Endothelial cell of umbilical vein (primary cell): ENCODE measurements at regions not wholly inside any gene's neighbourhood (a gene's known extent, or its start where the extent isn't known, plus 50 kb on each side); places are given as distances from the start of the nearest gene placed in this dataset.
"Not testable (repeated sequence)": the region's sequence is repeated elsewhere in the genome, so short reads cannot be mapped to it uniquely, and the experiment has no call there.

ENCODE experiments used
- BruUV-seq: library from RNA; stranded (reverse); fragments of 400-500 nt; replicated peaks from 2 replicates; lab custom pipeline; 2021; lab: Mats Ljungman, UMichigan
- CTCF ChIA-PET: fragments of 300-600, 350-600 bp; sonication (Branson Sonifier 250); formaldehyde crosslinking; loops from one replicate; lab custom pipeline; 2021; ENCODE audit warnings: antibody characterized with exemption, inconsistent platforms; lab: Charles Lee
- POLR2A ChIA-PET: fragments of 300-600, 350-600 bp; sonication (Branson Sonifier 250); formaldehyde crosslinking; loops from one replicate; lab custom pipeline; 2021; ENCODE audit warnings: antibody characterized with exemption, inconsistent platforms; lab: Charles Lee
- DNase-seq: peaks from one replicate; pipeline ENCODE4 v3.0.0-alpha.2; 2011; ENCODE audit warnings: low read depth, low spot score
- FAIRE-seq: peaks from 2 replicates; lab custom pipeline; 2011; peaks lifted over from hg19 to GRCh38; lab: Jason Lieb, UNC
- H2AFZ ChIP-seq: 2 replicates; pipeline ENCODE4 v1.6.0; 2012; ENCODE audit warnings: low read depth, low read length, control low read depth, inconsistent platforms
- H3K27ac ChIP-seq: 2 replicates; pipeline ENCODE4 v1.5.1; 2011; ENCODE audit warnings: low read depth, mild to moderate bottlenecking, control low read depth, low read length, moderate library complexity; ENCODE audit not compliant: insufficient read depth
- H3K27me3 ChIP-seq, 2 experiments: 2 replicates each; pipeline versions ENCODE4 v1.6.0 to v1.6.1; 2011; ENCODE audit warnings: low read length in 2 of 2, mixed read lengths in 1 of 2; ENCODE audit not compliant: control insufficient read depth in 2 of 2, insufficient read depth in 2 of 2
- H3K36me3 ChIP-seq, 2 experiments: 2 replicates in 1 of 2; 3 replicates in 1 of 2; pipeline ENCODE4 v1.5.1; 2011; ENCODE audit warnings: low read length in 2 of 2, mild to moderate bottlenecking in 1 of 2, moderate library complexity in 1 of 2; ENCODE audit not compliant: control insufficient read depth in 2 of 2, insufficient read depth in 2 of 2; ENCODE audit errors: extremely low read depth in 1 of 2
- H3K4me1 ChIP-seq: 3 replicates; pipeline ENCODE4 v1.5.1; 2011; ENCODE audit warnings: mild to moderate bottlenecking, low read length; ENCODE audit not compliant: control insufficient read depth, insufficient read depth; ENCODE audit errors: extremely low read depth
- H3K4me2 ChIP-seq: 2 replicates; pipeline ENCODE4 v1.6.1; 2011; ENCODE audit warnings: low read length, control low read depth, mixed read lengths; ENCODE audit not compliant: insufficient read depth
- H3K4me3 ChIP-seq, 3 experiments: fragments of 200-600 bp in 1 of 3; sonication (generic), shearing (Covaris generic) in 1 of 3; replicated peaks in 1 of 3; 2 replicates each; pipeline ENCODE4 v1.5.1; 2011 to 2016; ENCODE audit warnings: control low read depth in 3 of 3, low read length in 3 of 3, mild to moderate bottlenecking in 2 of 3, inconsistent platforms in 1 of 3, low read depth in 1 of 3, moderate library complexity in 1 of 3; ENCODE audit not compliant: insufficient read depth in 1 of 3
- H3K79me2 ChIP-seq: 2 replicates; pipeline ENCODE4 v1.6.0; 2012; ENCODE audit warnings: low read length, inconsistent platforms; ENCODE audit not compliant: control insufficient read depth, insufficient read depth
- H3K9ac ChIP-seq: replicated peaks from 2 replicates; pipeline ENCODE3; 2011; ENCODE audit warnings: low read length, control low read depth; ENCODE audit not compliant: insufficient read depth; ENCODE audit errors: extremely low read depth
- H3K9me1 ChIP-seq: replicated peaks from 3 replicates; pipeline ENCODE4 v1.6.0; 2011; ENCODE audit warnings: mild to moderate bottlenecking, low read length; ENCODE audit not compliant: control insufficient read depth, insufficient read depth; ENCODE audit errors: extremely low read depth
- H3K9me3 ChIP-seq: replicated peaks from 2 replicates; pipeline ENCODE4 v1.5.1; 2012; ENCODE audit warnings: low read length, inconsistent platforms; ENCODE audit not compliant: control insufficient read depth, insufficient read depth
- H4K20me1 ChIP-seq: replicated peaks from 2 replicates; pipeline ENCODE3; 2011; ENCODE audit warnings: mild to moderate bottlenecking, low read length; ENCODE audit not compliant: control insufficient read depth, insufficient read depth; ENCODE audit errors: extremely low read depth
- EZH2 ChIP-seq: IDR thresholded peaks from 2 replicates; pipeline ENCODE4 v1.6.1; 2012; ENCODE audit warnings: borderline replicate concordance, low read depth, mild to moderate bottlenecking, moderate library complexity, low read length, inconsistent platforms; ENCODE audit not compliant: severe bottlenecking
- FOS ChIP-seq: IDR thresholded peaks from 2 replicates; pipeline ENCODE4 v1.6.1; 2011; ENCODE audit warnings: mild to moderate bottlenecking, low read length, moderate library complexity, borderline replicate concordance; ENCODE audit not compliant: insufficient read depth
- GATA2 ChIP-seq: IDR thresholded peaks from 2 replicates; pipeline ENCODE4 v1.7.0; 2011; ENCODE audit warnings: low read depth, mild to moderate bottlenecking, moderate library complexity, mixed read lengths, low read length; ENCODE audit not compliant: insufficient read length, insufficient read depth
- JUN ChIP-seq: IDR thresholded peaks from 2 replicates; pipeline ENCODE4 v1.6.1; 2011; ENCODE audit warnings: borderline replicate concordance, low read depth; ENCODE audit not compliant: insufficient read length, insufficient read depth
- MYC ChIP-seq: IDR thresholded peaks from one replicate; pipeline ENCODE4 v1.6.1; 2011; ENCODE audit warnings: mild to moderate bottlenecking, low read depth, low read length
- POLR2A ChIP-seq: IDR thresholded peaks from 2 replicates; pipeline ENCODE4 v1.6.1; 2012; ENCODE audit warnings: low read depth, mild to moderate bottlenecking, control low read depth, low read length
- POLR2AphosphoS5 ChIP-seq: IDR thresholded peaks from 2 replicates; pipeline ENCODE4 v1.6.1; 2012; ENCODE audit warnings: low read depth, mild to moderate bottlenecking, control low read depth, low read length, moderate library complexity; ENCODE audit not compliant: insufficient read depth
- dilution Hi-C: fragments of 300-500 bp; cut with MboI; formaldehyde crosslinking; loops from one replicate; pipeline ENCODE4 v1.15.0; 2019; ENCODE audit warnings: low sequenced_read_pairs; ENCODE audit not compliant: extremely low pct_ligation_motif_present
- intact Hi-C: fragments of 100-400 bp; cut with micrococcal nuclease; formaldehyde crosslinking; loops from one replicate; pipeline ENCODE4 v1.10.0; 2022
- TF ChIP-seq, protein P1 (sequence below), 2 donors: IDR thresholded peaks; 1 replicate in 1 of 2; 2 replicates in 1 of 2; pipeline ENCODE4 v1.5.1; 2011; ENCODE audit warnings: low read length in 2 of 2, mild to moderate bottlenecking in 2 of 2, moderate library complexity in 2 of 2, control low read depth in 1 of 2, inconsistent platforms in 1 of 2, low read depth in 1 of 2; ENCODE audit not compliant: insufficient read depth in 1 of 2; ENCODE audit errors: extremely low read depth in 1 of 2
- TF ChIP-seq, protein P2 (sequence below): IDR thresholded peaks from 2 replicates; pipeline ENCODE4 v1.6.1; 2011; ENCODE audit not compliant: insufficient read depth, insufficient read length

DNA sequence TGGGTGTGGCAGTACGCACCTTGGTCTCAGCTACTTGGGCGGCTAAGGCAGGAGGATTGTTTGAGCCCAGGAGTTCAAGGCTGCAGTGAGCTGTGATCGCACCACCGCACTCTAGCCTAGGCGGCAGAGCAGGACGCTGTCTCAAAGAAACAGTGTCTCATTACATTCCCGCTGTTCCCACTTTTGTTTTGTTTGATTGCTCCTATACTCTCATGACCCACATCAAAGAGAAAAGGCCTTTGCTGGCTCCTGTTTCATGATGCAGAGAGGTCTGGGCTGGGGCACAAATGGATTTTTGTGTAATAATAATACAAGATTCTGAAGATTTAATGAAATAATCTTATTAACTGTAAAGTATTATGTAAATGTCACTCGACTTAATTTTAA lies 85.7 kb downstream of the LACC1 start:
- intact Hi-C loops = no loop called here
- CTCF ChIA-PET = interaction anchor here (1.1 to 1.5 kb wide), 3 partner anchors 12 to 71 kb away, joined by 3 to 4 read pairs (median 4); no protein-coding TSS in a partner anchor
- peaks cover 0 to 2% of the 10 kb centered on the region in 2 experiments for H3K27me3 ChIP-seq

DNA sequence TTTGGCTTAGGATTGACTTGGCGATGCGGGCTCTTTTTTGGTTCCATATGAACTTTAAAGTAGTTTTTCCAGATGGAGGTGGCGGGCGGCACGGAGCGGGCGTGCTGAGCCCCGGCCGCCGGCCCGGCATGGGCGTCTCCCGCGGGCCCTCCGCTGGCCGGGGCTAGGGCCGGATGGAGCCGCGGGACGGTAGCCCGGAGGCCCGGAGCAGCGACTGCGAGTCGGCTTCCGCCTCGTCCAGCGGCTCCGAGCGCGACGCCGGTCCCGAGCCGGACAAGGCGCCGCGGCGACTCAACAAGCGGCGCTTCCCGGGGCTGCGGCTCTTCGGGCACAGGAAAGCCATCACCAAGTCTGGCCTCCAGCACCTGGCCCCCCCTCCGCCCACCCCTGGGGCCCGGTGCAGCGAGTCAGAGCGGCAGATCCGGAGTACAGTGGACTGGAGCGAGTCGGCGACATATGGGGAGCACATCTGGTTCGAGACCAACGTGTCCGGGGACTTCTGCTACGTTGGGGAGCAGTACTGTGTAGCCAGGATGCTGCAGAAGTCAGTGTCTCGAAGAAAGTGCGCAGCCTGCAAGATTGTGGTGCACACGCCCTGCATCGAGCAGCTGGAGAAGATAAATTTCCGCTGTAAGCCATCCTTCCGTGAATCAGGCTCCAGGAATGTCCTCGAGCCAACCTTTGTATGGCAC lies 88.7 kb downstream of the LACC1 start:
- FAIRE-seq, intact Hi-C loops, DNase-seq, H3K9me1 ChIP-seq, H3K4me3 ChIP-seq, POLR2A ChIA-PET, H3K4me1 ChIP-seq, H3K79me2 ChIP-seq, H3K9ac ChIP-seq, H3K27ac ChIP-seq, H3K36me3 ChIP-seq, BruUV-seq, H2AFZ ChIP-seq, dilution Hi-C loops, H3K4me2 ChIP-seq, CTCF ChIA-PET, H4K20me1 ChIP-seq, H3K9me3 ChIP-seq, H3K27me3 ChIP-seq: not testable (repeated sequence)

More for the DNA sequence above, 85.7 kb downstream of the LACC1 start:
- Histone ChIP-seq H3K9me1 (no peaks in the 10 kb centered on the region), H3K4me2 (no peak overlapping the region), H3K27ac (no peak overlapping the region), H3K4me1 (no peaks in the 10 kb centered on the region), H3K9me3 (no peaks in the 10 kb centered on the region), H2AFZ (no peak overlapping the region), H3K9ac (no peak overlapping the region), H3K4me3 (no peak overlapping the region), H3K79me2 (no peaks in the 10 kb centered on the region), H3K36me3 (no peaks in the 10 kb centered on the region), H4K20me1 (no peaks in the 10 kb centered on the region)
- no peak for FAIRE-seq
- POLR2A ChIA-PET = no interaction called here
- DNase-seq = no peak
- TF ChIP-seq POLR2A (no peak), MYC (no peak), POLR2AphosphoS5 (no peak), EZH2 (no peak), GATA2 (no peak), JUN (no peak), FOS (no peak)
- TF ChIP-seq, protein P1, sequence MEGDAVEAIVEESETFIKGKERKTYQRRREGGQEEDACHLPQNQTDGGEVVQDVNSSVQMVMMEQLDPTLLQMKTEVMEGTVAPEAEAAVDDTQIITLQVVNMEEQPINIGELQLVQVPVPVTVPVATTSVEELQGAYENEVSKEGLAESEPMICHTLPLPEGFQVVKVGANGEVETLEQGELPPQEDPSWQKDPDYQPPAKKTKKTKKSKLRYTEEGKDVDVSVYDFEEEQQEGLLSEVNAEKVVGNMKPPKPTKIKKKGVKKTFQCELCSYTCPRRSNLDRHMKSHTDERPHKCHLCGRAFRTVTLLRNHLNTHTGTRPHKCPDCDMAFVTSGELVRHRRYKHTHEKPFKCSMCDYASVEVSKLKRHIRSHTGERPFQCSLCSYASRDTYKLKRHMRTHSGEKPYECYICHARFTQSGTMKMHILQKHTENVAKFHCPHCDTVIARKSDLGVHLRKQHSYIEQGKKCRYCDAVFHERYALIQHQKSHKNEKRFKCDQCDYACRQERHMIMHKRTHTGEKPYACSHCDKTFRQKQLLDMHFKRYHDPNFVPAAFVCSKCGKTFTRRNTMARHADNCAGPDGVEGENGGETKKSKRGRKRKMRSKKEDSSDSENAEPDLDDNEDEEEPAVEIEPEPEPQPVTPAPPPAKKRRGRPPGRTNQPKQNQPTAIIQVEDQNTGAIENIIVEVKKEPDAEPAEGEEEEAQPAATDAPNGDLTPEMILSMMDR (IDR thresholded peaks at IDR 0.05; ENCODE audit: extremely low read depth in 1 of 2, insufficient read depth in 1 of 2, low read depth in 1 of 2, low read length in 2 of 2) = no peak
- TF ChIP-seq, protein P2, sequence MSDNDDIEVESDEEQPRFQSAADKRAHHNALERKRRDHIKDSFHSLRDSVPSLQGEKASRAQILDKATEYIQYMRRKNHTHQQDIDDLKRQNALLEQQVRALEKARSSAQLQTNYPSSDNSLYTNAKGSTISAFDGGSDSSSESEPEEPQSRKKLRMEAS = no peak
- no TSS peak for BruUV-seq
- dilution Hi-C loops = no loop called here
